ENCODE measurements at regions not wholly inside any gene's neighbourhood (a gene's known extent, or its start where the extent isn't known, plus 50 kb on each side); places are given as distances from the start of the nearest gene placed in this dataset.

DNA sequence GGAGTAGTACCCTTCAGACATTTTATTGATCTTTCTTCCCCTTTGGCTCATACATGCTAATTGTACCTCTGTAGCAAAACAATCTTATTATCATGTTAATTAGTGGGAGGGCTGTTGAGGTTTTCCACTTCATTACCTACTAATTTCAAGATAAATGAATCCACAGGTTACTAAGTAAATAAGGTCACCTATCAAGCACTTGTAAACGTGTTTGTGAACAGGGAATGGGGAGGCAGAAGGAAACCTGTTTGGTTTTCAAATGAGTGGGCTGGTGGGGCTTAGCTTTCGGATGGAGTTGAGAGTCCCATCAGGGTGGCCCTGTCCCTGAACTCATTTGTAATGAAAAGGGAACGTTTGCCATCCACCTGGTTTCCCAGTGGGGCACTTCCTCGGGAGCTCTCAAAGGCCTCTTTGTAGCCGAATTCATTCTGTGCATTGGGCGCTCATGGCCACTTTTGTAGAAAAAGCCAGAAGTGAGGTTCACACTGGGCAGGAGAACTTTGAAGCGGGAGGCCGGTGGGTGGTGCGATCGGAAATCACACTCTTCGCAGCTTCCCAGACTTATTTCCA, 419.8 kb upstream of the NR2F2 start:
- Histone ChIP-seq H3K4me3 (ENCODE audit: low read depth in 2 of 2, low read length in 1 of 2) (no peak overlapping the region), H2AFZ (ENCODE audit: low read depth) (no peak overlapping the region), H4K20me1 (ENCODE audit: insufficient read depth) (no peaks in the 10 kb centered on the region), H3K27ac (ENCODE audit: low read depth in 2 of 2, low read length in 1 of 2) (no peak overlapping the region), H3K36me3 (replicated peaks in 1 of 2; ENCODE audit: control insufficient read depth in 1 of 2, insufficient read depth in 2 of 2, low read length in 1 of 2) (no peaks in the 10 kb centered on the region), H3K4me1 (ENCODE audit: control insufficient read depth in 1 of 2, insufficient read depth in 2 of 2, low read depth in 1 of 2, low read length in 1 of 2) (no peaks in the 10 kb centered on the region), H3K9me3 (no peaks in the 10 kb centered on the region), H3F3A (replicated peaks; ENCODE audit: insufficient read depth) (no peaks in the 10 kb centered on the region), H3K79me2 (ENCODE audit: insufficient read depth) (no peaks in the 10 kb centered on the region), H3K9me2 (no peaks in the 10 kb centered on the region), H3K9ac (no peak overlapping the region), H3K27me3 (ENCODE audit: insufficient read depth) (no peaks in the 10 kb centered on the region), H3K4me2 (no peak overlapping the region)
- no peak for DNase-seq
- TF ChIP-seq, protein P1, sequence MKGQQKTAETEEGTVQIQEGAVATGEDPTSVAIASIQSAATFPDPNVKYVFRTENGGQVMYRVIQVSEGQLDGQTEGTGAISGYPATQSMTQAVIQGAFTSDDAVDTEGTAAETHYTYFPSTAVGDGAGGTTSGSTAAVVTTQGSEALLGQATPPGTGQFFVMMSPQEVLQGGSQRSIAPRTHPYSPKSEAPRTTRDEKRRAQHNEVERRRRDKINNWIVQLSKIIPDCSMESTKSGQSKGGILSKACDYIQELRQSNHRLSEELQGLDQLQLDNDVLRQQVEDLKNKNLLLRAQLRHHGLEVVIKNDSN (IDR thresholded peaks at IDR 0.05; ENCODE audit: borderline replicate concordance, low read depth), result no peak
- TF ChIP-seq POLR2AphosphoS5 (IDR thresholded peaks at IDR 0.05; ENCODE audit: low read depth, low read length) (no peak), RAD21 (IDR thresholded peaks at IDR 0.05; ENCODE audit: low read length) (no peak), RCOR1 (IDR thresholded peaks at IDR 0.05; ENCODE audit: low read length) (no peak), SIN3A (IDR thresholded peaks at IDR 0.05; ENCODE audit: borderline replicate concordance, low read depth, low read length) (no peak), CHD2 (IDR thresholded peaks at IDR 0.05; ENCODE audit: low read length, partially characterized antibody) (no peak), EZH2phosphoT487 (IDR thresholded peaks at IDR 0.05; ENCODE audit: borderline replicate concordance, low read depth) (no peak), JUND (IDR thresholded peaks at IDR 0.05) (no peak), EP300 (IDR thresholded peaks at IDR 0.05; ENCODE audit: borderline replicate concordance in 1 of 2, low read depth in 1 of 2, low read length in 1 of 2) (no peak)
- TF ChIP-seq, protein P2, sequence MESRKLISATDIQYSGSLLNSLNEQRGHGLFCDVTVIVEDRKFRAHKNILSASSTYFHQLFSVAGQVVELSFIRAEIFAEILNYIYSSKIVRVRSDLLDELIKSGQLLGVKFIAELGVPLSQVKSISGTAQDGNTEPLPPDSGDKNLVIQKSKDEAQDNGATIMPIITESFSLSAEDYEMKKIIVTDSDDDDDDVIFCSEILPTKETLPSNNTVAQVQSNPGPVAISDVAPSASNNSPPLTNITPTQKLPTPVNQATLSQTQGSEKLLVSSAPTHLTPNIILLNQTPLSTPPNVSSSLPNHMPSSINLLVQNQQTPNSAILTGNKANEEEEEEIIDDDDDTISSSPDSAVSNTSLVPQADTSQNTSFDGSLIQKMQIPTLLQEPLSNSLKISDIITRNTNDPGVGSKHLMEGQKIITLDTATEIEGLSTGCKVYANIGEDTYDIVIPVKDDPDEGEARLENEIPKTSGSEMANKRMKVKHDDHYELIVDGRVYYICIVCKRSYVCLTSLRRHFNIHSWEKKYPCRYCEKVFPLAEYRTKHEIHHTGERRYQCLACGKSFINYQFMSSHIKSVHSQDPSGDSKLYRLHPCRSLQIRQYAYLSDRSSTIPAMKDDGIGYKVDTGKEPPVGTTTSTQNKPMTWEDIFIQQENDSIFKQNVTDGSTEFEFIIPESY (IDR thresholded peaks at IDR 0.05; ENCODE audit: borderline replicate concordance, low read depth), result no peak
- TF ChIP-seq, protein P3, sequence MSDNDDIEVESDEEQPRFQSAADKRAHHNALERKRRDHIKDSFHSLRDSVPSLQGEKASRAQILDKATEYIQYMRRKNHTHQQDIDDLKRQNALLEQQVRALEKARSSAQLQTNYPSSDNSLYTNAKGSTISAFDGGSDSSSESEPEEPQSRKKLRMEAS (IDR thresholded peaks at IDR 0.05; ENCODE audit: low read depth), result no peak
- TF ChIP-seq, protein P4, sequence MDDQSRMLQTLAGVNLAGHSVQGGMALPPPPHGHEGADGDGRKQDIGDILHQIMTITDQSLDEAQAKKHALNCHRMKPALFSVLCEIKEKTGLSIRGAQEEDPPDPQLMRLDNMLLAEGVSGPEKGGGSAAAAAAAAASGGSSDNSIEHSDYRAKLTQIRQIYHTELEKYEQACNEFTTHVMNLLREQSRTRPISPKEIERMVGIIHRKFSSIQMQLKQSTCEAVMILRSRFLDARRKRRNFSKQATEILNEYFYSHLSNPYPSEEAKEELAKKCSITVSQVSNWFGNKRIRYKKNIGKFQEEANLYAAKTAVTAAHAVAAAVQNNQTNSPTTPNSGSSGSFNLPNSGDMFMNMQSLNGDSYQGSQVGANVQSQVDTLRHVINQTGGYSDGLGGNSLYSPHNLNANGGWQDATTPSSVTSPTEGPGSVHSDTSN (IDR thresholded peaks at IDR 0.05), result no peak
- WGBS (ENCODE audit: low lambda C conversion rate), result 40% methylated on average over 11 of the region's 11 CpGs
- ChIA-PET POLR2A (no interaction called here), CTCF (interaction anchor here (0.6 kb wide), 1 partner anchor 8 kb away, joined by 3 read pairs; no protein-coding TSS in a partner anchor)
